ENCODE measurements at regions not wholly inside any gene's neighbourhood (a gene's known extent, or its start where the extent isn't known, plus 50 kb on each side); places are given as distances from the start of the nearest gene placed in this dataset.

- in situ Hi-C loops (cut with MboI; ENCODE audit: low pct_unique_long_range_greater_than_20kb, low sequenced_read_pairs, unreplicated experiment), result no loop called here
- TF ChIP-seq CTCF (IDR thresholded peaks at IDR 0.05; ENCODE audit: extremely low read depth, insufficient read depth, missing control alignments), result no peak
- no peak for DNase-seq (ENCODE audit: low spot score)
Measured at GRCh38 chr12:13652105-13652504, 329.3 kb downstream of the GRIN2B start.

GRCh38 chr12:13635709-13636108 lies 345.7 kb downstream of the GRIN2B start:
- TF ChIP-seq CTCF (IDR thresholded peaks at IDR 0.05; ENCODE audit: extremely low read depth, insufficient read depth, missing control alignments), result no peak
- in situ Hi-C loops (cut with MboI; ENCODE audit: low pct_unique_long_range_greater_than_20kb, low sequenced_read_pairs, unreplicated experiment), result no loop called here
- DNase-seq (ENCODE audit: low spot score), result no peak

- DNase-seq (ENCODE audit: low spot score), result no peak
- TF ChIP-seq CTCF (IDR thresholded peaks at IDR 0.05; ENCODE audit: extremely low read depth, insufficient read depth, missing control alignments), result no peak
- in situ Hi-C loops (cut with MboI; ENCODE audit: low pct_unique_long_range_greater_than_20kb, low sequenced_read_pairs, unreplicated experiment), result no loop called here
Measured at GRCh38 chr12:13631873-13632272, 349.5 kb downstream of the GRIN2B start.

- in situ Hi-C loops (cut with MboI; ENCODE audit: low pct_unique_long_range_greater_than_20kb, low sequenced_read_pairs, unreplicated experiment), result no loop called here
- DNase-seq (ENCODE audit: low spot score), result no peak
- TF ChIP-seq CTCF (IDR thresholded peaks at IDR 0.05; ENCODE audit: extremely low read depth, insufficient read depth, missing control alignments), result no peak
Measured at GRCh38 chr12:13630354-13630753, 351.0 kb downstream of the GRIN2B start.

GRCh38 chr12:13628067-13628466 lies 353.3 kb downstream of the GRIN2B start:
- TF ChIP-seq CTCF (IDR thresholded peaks at IDR 0.05; ENCODE audit: extremely low read depth, insufficient read depth, missing control alignments), result no peak
- no peak for DNase-seq (ENCODE audit: low spot score)
- in situ Hi-C loops (cut with MboI; ENCODE audit: low pct_unique_long_range_greater_than_20kb, low sequenced_read_pairs, unreplicated experiment), result no loop called here

GRCh38 chr12:13627536-13627935 lies 353.9 kb downstream of the GRIN2B start:
- no peak for TF ChIP-seq CTCF (IDR thresholded peaks at IDR 0.05; ENCODE audit: extremely low read depth, insufficient read depth, missing control alignments)
- in situ Hi-C loops (cut with MboI; ENCODE audit: low pct_unique_long_range_greater_than_20kb, low sequenced_read_pairs, unreplicated experiment), result no loop called here
- no peak for DNase-seq (ENCODE audit: low spot score)

GRCh38 chr12:13613297-13613696 lies 368.1 kb downstream of the GRIN2B start:
- no peak for DNase-seq (ENCODE audit: low spot score)
- TF ChIP-seq CTCF (IDR thresholded peaks at IDR 0.05; ENCODE audit: extremely low read depth, insufficient read depth, missing control alignments), result no peak
- in situ Hi-C loops (cut with MboI; ENCODE audit: low pct_unique_long_range_greater_than_20kb, low sequenced_read_pairs, unreplicated experiment), result no loop called here

Measured in GM13977 (cell line).